IMR-90 (cell line): ENCODE measurements at regions not wholly inside any gene's neighbourhood (a gene's known extent, or its start where the extent isn't known, plus 50 kb on each side); places are given as distances from the start of the nearest gene placed in this dataset.

Experiments used
- ATAC-seq: fragments of 200-7000 bp; cut with Tn5 transposase; 2 replicates; pipeline ENCODE4 v1.9.1; 2020; ENCODE audit warnings: low read depth, mild to moderate bottlenecking, moderate library complexity
- BruUV-seq: library from RNA; stranded (reverse); fragments of 400-500 nt; replicated peaks from 2 replicates; lab custom pipeline; 2021; lab: Mats Ljungman, UMichigan
- CTCF ChIA-PET: fragments of 300-600 bp; formaldehyde crosslinking; extraction: SDS; loops from one replicate; lab custom pipeline; 2021; ENCODE audit warnings: antibody characterized with exemption; lab: Yijun Ruan, JAX
- POLR2A ChIA-PET: fragments of 300-600 bp; sonication (Branson Sonifier 250); formaldehyde crosslinking; loops from one replicate; lab custom pipeline; 2022; ENCODE audit warnings: antibody characterized with exemption; ENCODE audit not compliant: unreplicated experiment; lab: Charles Lee
- DNase-seq: peaks from one replicate; pipeline ENCODE4 v3.0.0; 2013
- H2AFZ ChIP-seq: replicated peaks from 2 replicates; pipeline ENCODE3; 2013; ENCODE audit warnings: low read length, mild to moderate bottlenecking; ENCODE audit not compliant: poor library complexity
- H2AK5ac ChIP-seq: 2 replicates; pipeline ENCODE4 v1.6.1; 2013; ENCODE audit warnings: low read depth, low read length, inconsistent platforms
- H2AK9ac ChIP-seq: replicated peaks from 2 replicates; pipeline ENCODE3; 2013; ENCODE audit warnings: mild to moderate bottlenecking, low read depth, low read length, moderate library complexity; ENCODE audit not compliant: poor library complexity
- H2BK120ac ChIP-seq: 2 replicates; pipeline ENCODE4 v1.6.1; 2013; ENCODE audit warnings: low read depth, low read length, inconsistent platforms
- H2BK15ac ChIP-seq: 3 replicates; pipeline ENCODE4 v1.6.1; 2013; ENCODE audit warnings: low read depth, low read length, inconsistent platforms
- H2BK20ac ChIP-seq: 2 replicates; pipeline ENCODE4 v1.6.1; 2013; ENCODE audit warnings: low read depth, mild to moderate bottlenecking, inconsistent platforms, low read length, moderate library complexity
- H2BK5ac ChIP-seq: 2 replicates; pipeline ENCODE4 v1.6.1; 2013; ENCODE audit warnings: mild to moderate bottlenecking, low read depth, low read length, inconsistent platforms; ENCODE audit not compliant: poor library complexity, severe bottlenecking
- H3K14ac ChIP-seq: replicated peaks from 2 replicates; pipeline ENCODE4 v1.6.1; 2013; ENCODE audit warnings: low read depth, low read length, inconsistent platforms
- H3K18ac ChIP-seq: 2 replicates; pipeline ENCODE4 v1.6.1; 2013; ENCODE audit warnings: low read depth, low read length, control low read depth
- H3K23ac ChIP-seq: 2 replicates; pipeline ENCODE4 v1.6.1; 2013; ENCODE audit warnings: low read depth, low read length, inconsistent platforms
- H3K27ac ChIP-seq: 2 replicates; pipeline ENCODE4 v1.5.1; 2013; ENCODE audit warnings: mild to moderate bottlenecking, control low read depth, low read length; ENCODE audit not compliant: insufficient read depth
- H3K27me3 ChIP-seq: 2 replicates; pipeline ENCODE4 v1.6.1; 2013; ENCODE audit warnings: low read length; ENCODE audit not compliant: control insufficient read depth, insufficient read depth
- H3K36me3 ChIP-seq: 2 replicates; pipeline ENCODE4 v1.6.1; 2013; ENCODE audit warnings: low read length, mixed read lengths; ENCODE audit not compliant: control insufficient read depth, insufficient read depth
- H3K4ac ChIP-seq: 2 replicates; pipeline ENCODE4 v1.6.1; 2013; ENCODE audit warnings: low read depth, low read length, inconsistent platforms
- H3K4me1 ChIP-seq: 2 replicates; pipeline ENCODE4 v1.6.1; 2013; ENCODE audit warnings: low read length, mixed read lengths; ENCODE audit not compliant: control insufficient read depth, insufficient read depth
- H3K4me2 ChIP-seq: 2 replicates; pipeline ENCODE4 v1.6.1; 2013; ENCODE audit warnings: low read depth, mild to moderate bottlenecking, control low read depth, low read length, moderate library complexity
- H3K4me3 ChIP-seq: 2 replicates; pipeline ENCODE4 v1.5.1; 2013; ENCODE audit warnings: low read depth, mild to moderate bottlenecking, control low read depth, low read length, moderate library complexity; ENCODE audit not compliant: insufficient read depth
- H3K56ac ChIP-seq: 2 replicates; pipeline ENCODE4 v1.6.1; 2013; ENCODE audit warnings: low read length, inconsistent platforms; ENCODE audit not compliant: insufficient read depth; ENCODE audit errors: extremely low read depth
- H3K79me1 ChIP-seq, 2 experiments: 2 replicates each; pipeline ENCODE4 v1.6.1; 2013; ENCODE audit warnings: low read length in 2 of 2, inconsistent platforms in 1 of 2, low read depth in 1 of 2
- H3K9ac ChIP-seq: 2 replicates; pipeline ENCODE4 v1.6.1; 2013; ENCODE audit warnings: low read depth, low read length, control low read depth
- H3K9me1 ChIP-seq: 2 replicates; pipeline ENCODE4 v1.6.1; 2013; ENCODE audit warnings: low read length, inconsistent platforms; ENCODE audit not compliant: insufficient read depth
- H3K9me3 ChIP-seq: 2 replicates; pipeline ENCODE4 v1.6.1; 2013; ENCODE audit warnings: low read length; ENCODE audit not compliant: control insufficient read depth, insufficient read depth
- H4K20me1 ChIP-seq: 2 replicates; pipeline ENCODE4 v1.6.1; 2013; ENCODE audit warnings: low read length, inconsistent platforms; ENCODE audit not compliant: insufficient read depth
- H4K5ac ChIP-seq: 2 replicates; pipeline ENCODE4 v1.6.1; 2013; ENCODE audit warnings: mild to moderate bottlenecking, low read depth, low read length, control low read depth
- H4K8ac ChIP-seq, 2 experiments: 2 replicates each; pipeline ENCODE4 v1.6.1; 2013; ENCODE audit warnings: low read depth in 2 of 2, low read length in 2 of 2, control low read depth in 1 of 2, inconsistent platforms in 1 of 2
- H4K91ac ChIP-seq: 2 replicates; pipeline ENCODE4 v1.6.1; 2013; ENCODE audit warnings: low read depth, low read length, inconsistent platforms; ENCODE audit not compliant: insufficient read depth
- BHLHE40 ChIP-seq: fragments of 150-350 bp; IDR thresholded peaks from 2 replicates; pipeline ENCODE4 v1.6.1; 2016; ENCODE audit warnings: mild to moderate bottlenecking, low read depth, low read length
- MXI1 ChIP-seq: IDR thresholded peaks from 2 replicates; pipeline ENCODE4 v1.6.1; 2012; ENCODE audit warnings: low read depth, mild to moderate bottlenecking, low read length, moderate library complexity, borderline replicate concordance
- RAD21 ChIP-seq: IDR thresholded peaks from 2 replicates; pipeline ENCODE4 v1.6.1; 2012; ENCODE audit warnings: low read length, improper control_type of control experiment
- RFX5 ChIP-seq: IDR thresholded peaks from 2 replicates; pipeline ENCODE4 v1.8.0; 2012; ENCODE audit warnings: low read depth, mild to moderate bottlenecking, low read length, moderate library complexity
- SMC3 ChIP-seq: fragments of 150-350 bp; IDR thresholded peaks from 2 replicates; pipeline ENCODE4 v1.6.1; 2016; ENCODE audit warnings: low read depth, mild to moderate bottlenecking, antibody characterized with exemption, low read length, moderate library complexity
- WGBS, 2 experiments: methylation state at CpG; one replicate each; pipeline versions ENCODE4 v1.1.5 to v1.1.7; 2013; ENCODE audit warnings: missing lambda C conversion rate in 2 of 2; ENCODE audit not compliant: insufficient read length in 1 of 2; ENCODE audit errors: extremely low coverage in 2 of 2; 5-methylcytosine and 5-hydroxymethylcytosine counted together
- dilution Hi-C: fragments of 300-500 bp; cut with HindIII; formaldehyde crosslinking; loops from one replicate; pipeline ENCODE4 v1.14.3; 2018; ENCODE audit warnings: low sequenced_read_pairs; ENCODE audit not compliant: unreplicated experiment
- in situ Hi-C: fragments of 300-500 bp; cut with MboI; formaldehyde crosslinking; loops from 3 replicates; pipeline ENCODE4 v1.14.3; 2019; ENCODE audit warnings: low sequenced_read_pairs, inconsistent platforms, mixed read lengths
- intact Hi-C: fragments of 100-400 bp; cut with micrococcal nuclease; formaldehyde crosslinking; loops from 2 replicates; pipeline ENCODE4 v1.10.0; 2022

GRCh38 chr2:35784777-35785176 lies 570.8 kb upstream of the CRIM1 start:
- Histone ChIP-seq H3K79me1 (no peaks in the 10 kb centered on the region), H4K5ac (no peak overlapping the region), H4K91ac (no peak overlapping the region), H2BK120ac (no peak overlapping the region), H3K9me1 (no peaks in the 10 kb centered on the region), H2AFZ (no peak overlapping the region), H3K18ac (no peak overlapping the region), H3K14ac (no peak overlapping the region), H2AK9ac (no peak overlapping the region), H3K4ac (no peak overlapping the region), H2BK15ac (no peak overlapping the region), H3K4me3 (no peak overlapping the region), H2BK20ac (no peak overlapping the region), H4K20me1 (no peaks in the 10 kb centered on the region), H3K23ac (no peak overlapping the region), H3K27me3 (no peaks in the 10 kb centered on the region), H3K9me3 (no peaks in the 10 kb centered on the region; the same call in 1 of the 2 replicates), H3K4me2 (no peak overlapping the region), H4K8ac (no peak overlapping the region), H3K36me3 (no peaks in the 10 kb centered on the region), H2AK5ac (no peak overlapping the region), H3K56ac (no peak overlapping the region), H3K4me1 (no peaks in the 10 kb centered on the region), H3K9ac (no peak overlapping the region), H3K27ac (no peak overlapping the region), H2BK5ac (no peak overlapping the region)
- dilution Hi-C loops (no loop called here), intact Hi-C loops (no loop called here), in situ Hi-C loops (no loop called here)
- CTCF ChIA-PET = no interaction called here
- no peak for TF ChIP-seq RFX5
- TF ChIP-seq RAD21 = no peak
- TF ChIP-seq SMC3 = no peak
- no peak for TF ChIP-seq MXI1
- no peak for TF ChIP-seq BHLHE40
- 17% methylated on average over 1 of the region's 1 CpG; no CpG with 5 or more reads in 1 of the 2 experiments for WGBS, 2 experiments
- POLR2A ChIA-PET = no interaction called here
- ATAC-seq (no peak), DNase-seq (no peak)
- BruUV-seq = no TSS peak
